Esophagus squamous epithelium (tissue), 4 donors: ENCODE measurements at regions not wholly inside any gene's neighbourhood (a gene's known extent, or its start where the extent isn't known, plus 50 kb on each side); places are given as distances from the start of the nearest gene placed in this dataset.

Experiments used
- POLR2A ChIP-seq, 4 donors: fragments of 450-650 bp; IDR thresholded peaks; one replicate each; pipeline ENCODE4 v1.6.1; 2017; ENCODE audit warnings: antibody characterized with exemption in 4 of 4, mild to moderate bottlenecking in 4 of 4, moderate library complexity in 3 of 4
- TF ChIP-seq, protein P1 (sequence below), 6 experiments: fragments of 450-650 bp in 4 of 6; fragments of 200-600 bp in 2 of 6; sonication (generic) in 2 of 6; IDR thresholded peaks; one replicate each; pipeline ENCODE4 v1.5.1; 2016 to 2019; ENCODE audit warnings: antibody characterized with exemption in 6 of 6, mild to moderate bottlenecking in 4 of 6, moderate library complexity in 4 of 6

DNA sequence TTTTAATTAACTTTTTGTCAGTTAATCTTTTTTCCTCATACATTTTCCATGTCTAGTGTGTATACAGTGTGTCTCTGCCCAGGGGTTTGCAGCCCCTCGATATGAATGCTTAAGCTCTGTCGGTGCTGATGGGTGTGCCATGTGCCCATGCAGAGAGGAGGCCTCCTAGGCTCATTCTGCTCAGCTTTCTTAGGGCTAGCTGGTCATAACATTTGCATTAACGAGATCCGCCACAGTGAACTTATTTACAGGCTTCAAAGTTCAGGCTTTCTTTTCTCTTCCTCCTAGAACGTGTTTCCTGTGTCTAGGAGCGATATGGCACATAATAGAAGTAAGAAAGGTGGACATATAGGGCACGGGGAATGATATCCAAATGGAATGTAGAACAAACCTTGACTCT, 783.3 kb downstream of the PLCL1 start:
- TF ChIP-seq, protein P1, sequence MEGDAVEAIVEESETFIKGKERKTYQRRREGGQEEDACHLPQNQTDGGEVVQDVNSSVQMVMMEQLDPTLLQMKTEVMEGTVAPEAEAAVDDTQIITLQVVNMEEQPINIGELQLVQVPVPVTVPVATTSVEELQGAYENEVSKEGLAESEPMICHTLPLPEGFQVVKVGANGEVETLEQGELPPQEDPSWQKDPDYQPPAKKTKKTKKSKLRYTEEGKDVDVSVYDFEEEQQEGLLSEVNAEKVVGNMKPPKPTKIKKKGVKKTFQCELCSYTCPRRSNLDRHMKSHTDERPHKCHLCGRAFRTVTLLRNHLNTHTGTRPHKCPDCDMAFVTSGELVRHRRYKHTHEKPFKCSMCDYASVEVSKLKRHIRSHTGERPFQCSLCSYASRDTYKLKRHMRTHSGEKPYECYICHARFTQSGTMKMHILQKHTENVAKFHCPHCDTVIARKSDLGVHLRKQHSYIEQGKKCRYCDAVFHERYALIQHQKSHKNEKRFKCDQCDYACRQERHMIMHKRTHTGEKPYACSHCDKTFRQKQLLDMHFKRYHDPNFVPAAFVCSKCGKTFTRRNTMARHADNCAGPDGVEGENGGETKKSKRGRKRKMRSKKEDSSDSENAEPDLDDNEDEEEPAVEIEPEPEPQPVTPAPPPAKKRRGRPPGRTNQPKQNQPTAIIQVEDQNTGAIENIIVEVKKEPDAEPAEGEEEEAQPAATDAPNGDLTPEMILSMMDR (IDR thresholded peaks at IDR 0.05) = no peak
- TF ChIP-seq POLR2A (IDR thresholded peaks at IDR 0.05) = no peak
